Superior temporal gyrus (tissue), 1 donor: ENCODE measurements at regions not wholly inside any gene's neighbourhood (a gene's known extent, or its start where the extent isn't known, plus 50 kb on each side); places are given as distances from the start of the nearest gene placed in this dataset.

Experiments used
- DNase-seq: peaks from one replicate; pipeline ENCODE4 v3.0.0-alpha.2; 2016; ENCODE audit errors: extremely low spot score

DNA sequence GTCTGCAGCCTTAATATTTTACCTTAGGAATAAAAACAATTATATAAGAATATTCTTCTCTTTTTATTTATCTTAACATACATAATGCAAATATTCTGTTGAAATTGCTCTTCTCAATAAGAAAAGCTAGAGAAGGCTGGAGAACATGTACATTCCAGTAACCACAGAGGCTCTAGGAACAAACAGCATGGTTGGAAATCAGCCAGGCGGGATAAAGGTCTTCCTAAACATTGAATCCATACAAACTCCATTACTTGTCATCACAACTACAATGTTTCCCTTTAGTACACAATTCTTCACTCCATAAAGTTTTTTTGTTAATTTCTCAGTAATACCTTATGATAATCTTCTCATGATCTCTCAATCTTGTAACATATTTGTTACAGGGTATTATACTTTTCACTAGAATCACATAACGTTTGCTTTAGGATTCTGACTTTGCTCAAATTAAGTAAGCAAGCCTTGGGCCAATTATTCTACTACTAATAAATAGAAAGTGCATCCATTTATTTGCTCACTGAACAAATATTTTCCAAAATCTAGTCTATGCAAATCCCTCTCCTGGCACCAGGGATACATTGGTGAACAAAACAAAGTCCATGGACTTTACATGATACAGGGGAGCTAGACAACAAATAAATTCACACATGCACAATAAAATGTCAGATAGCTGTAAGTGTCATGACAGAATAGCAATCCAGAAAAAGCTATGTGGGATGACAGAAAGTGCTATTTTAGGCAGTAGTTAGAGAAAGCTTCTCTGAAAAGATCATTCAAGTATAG is 237.5 kb upstream of the TMTC1 start:
- no peak for DNase-seq

DNA sequence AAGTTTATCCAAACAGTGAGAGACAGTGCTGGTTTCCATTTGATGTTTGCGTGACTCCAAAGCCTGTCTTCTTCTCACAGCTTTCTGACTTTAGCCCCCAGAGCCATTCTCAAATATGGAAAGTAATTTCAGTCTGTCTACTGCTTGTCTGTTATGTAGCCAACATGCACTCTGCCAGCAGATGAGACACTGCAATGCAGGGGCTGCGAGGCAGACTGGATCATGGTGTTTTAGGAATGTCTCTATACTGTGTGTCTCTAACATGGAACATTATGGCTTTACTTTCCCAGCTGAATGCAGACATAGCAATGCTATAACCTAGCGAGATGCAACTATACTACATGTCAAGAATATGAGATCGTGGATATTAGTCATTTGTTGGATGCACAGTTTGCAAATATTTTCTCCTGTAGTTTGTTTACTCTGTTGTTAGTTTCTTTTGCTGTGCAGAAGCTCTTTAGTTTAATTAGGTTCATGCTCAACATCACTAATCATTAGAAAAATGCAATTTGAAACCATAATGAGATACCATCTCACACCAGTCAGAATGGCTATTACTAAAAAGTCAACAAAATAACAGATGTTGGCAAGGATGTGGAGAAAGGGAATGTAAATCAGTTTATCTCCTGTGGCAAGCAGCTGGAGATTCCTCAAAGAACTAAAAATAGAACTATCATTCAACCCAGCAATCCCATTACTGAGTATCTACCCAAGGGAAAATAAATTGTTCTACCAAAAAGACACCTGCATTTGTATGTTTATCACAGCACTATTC is 235.8 kb upstream of the TMTC1 start:
- DNase-seq, result no peak

DNA sequence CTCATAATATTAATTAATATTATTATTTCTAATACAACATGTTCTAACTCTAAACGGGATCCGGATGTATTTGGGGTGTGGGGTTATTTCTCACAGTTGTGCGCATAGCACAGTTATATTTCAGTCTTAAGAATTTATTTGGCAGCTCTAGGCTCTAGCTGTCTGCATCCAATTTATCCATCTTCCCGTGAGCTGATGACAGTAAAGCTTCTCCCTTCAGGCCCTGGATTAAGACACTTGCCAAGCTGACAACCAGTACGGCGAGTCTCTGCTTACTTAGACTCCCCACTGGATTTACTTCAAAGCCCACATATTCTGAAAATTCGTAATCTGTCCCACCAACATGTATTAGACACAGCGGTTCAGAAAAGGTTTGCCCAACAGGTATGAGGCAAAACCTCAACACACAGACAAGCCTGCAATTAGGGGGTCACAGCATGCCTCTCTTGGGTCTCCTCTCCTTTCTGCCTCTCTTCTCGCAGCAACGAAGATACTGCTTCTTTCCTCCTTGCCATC is 232.9 kb upstream of the TMTC1 start:
- DNase-seq, result no peak

DNA sequence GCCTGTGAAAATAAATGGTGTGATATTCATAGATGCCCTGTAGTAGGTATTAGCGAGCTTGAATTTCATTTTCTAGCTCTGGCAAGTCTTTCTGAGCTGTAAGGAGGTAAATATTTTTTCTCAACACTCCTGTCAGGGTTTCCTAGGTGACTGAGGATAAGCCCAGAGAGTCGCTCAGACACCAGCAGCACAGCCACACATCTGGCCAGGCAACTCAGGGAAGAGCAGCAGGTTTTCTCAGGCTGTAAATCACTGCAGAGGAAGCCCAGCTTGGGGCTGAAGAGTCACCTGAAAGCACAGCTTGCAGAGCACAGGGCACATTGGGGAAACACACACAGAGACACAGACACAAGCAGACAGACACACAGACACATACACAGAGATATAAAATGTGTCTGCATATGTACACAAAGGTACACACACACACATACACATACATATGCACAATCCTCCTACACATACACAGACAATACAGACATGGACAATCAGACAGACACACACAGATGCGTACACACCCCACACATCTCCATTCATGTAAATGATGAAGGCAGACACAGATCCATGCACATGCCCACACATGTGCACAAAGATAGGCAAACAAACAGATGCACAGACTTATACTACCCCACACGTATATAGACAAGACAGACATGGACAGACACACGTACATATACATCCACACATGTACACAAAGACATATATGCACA is 232.0 kb upstream of the TMTC1 start:
- no peak for DNase-seq

DNA sequence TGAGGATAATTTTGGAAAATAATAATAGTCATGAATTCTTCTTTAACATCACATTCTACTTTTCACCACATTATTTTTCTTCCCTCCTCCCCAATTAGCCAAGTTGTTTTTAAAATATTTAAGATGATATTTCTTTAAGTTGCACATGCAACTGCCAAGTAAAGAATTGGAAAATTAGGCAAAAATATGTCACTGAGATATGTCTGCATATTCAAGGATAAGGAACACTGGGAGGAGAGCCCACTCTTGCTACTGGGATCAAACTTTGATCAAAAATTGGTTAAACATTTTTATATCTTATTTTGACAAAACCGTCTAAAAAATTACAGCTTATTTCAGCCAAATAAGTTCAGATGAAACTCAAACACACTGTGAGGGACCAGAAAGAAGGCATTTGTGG is 231.2 kb upstream of the TMTC1 start:
- no peak for DNase-seq

DNA sequence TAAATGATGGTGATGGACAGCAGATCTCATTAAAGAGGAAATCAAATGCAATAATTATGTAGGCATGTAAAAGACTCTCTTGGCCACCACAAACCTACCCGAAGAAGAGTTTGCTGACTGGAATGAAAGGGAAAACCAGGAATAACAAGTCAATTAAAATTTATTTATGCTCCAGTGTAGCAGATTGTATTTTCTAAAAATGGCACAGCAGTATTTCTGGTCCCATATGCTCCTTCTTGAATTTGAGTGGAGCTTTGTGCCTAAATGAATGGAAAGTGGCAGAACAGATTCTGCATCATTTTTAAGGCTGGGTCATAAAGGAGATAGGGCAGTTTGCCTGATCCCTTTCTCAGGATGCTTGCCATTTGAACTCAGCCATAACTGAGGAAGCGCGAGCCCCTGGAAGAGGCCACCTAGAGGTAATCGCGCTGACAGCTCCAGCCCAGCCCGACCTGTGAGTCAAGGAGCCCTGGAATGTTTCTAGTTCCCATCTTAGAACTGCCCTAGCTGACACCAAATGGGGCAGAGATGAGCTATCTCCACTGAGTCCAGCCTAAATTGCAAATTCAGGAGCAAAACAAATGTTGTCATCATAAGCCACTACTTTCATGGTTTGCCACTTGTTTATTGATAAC is 229.2 kb upstream of the TMTC1 start:
- DNase-seq, result no peak

DNA sequence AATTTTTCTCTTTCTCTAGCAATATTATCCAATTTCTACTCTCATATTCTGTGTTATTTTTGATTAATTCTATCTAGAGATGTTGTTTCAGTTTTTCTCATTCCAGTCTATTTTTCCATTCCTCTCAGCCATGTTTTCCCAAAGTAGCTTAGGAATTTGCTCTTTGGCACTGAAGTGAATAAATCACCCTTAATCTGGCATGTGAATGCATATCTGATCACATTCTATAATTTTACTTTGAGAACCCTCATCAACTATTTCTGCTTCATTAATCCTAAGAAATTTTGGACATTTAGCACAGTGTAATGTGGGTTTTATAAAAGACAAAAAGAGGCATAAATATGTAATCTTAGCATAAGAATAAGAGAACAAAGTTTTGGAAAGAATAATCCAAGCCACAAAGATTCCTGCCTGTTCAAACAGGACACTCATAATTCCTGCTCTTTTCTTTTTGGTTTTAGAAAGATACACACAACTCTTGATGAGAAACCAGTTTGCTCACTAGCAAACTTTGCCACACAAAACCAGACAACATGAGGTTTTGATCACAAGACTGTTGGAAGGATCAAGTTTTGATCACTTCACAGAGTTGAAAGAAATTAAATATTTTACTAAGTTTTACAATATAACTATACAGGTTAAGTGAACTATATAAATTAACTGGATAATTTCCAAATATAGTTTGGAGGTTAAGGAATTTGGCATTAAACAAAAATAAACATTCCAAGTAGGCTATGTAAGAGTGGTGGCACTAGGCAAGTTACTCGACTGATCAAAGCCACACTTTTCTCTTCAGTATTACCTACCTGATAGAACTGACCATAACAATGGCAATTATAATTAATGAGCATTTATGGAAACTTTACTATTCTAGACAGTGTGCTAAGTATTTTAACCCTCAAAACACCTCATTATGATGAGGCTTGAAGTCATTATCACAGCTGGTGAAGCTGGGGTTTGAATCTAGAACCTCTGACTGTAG is 226.6 kb upstream of the TMTC1 start:
- DNase-seq, result no peak

DNA sequence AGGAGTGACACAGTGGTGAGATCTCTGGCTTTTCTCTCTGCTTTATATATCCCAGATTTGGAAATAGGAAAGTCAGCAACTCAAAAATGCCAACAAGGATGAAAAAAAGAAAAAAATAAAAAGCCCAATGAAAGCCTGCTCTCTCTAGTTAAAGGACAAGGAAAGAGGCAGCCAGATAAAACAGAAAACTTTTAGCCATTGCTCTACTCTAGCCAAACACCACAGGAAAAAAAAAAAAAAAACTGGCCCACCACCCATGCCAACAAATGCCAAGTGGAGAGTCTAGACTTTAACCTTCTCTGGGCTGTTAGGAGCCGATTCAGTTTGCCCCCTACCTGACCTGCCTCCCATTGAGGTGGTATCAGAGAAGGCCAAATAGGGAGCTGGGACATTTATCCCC is 222.3 kb upstream of the TMTC1 start:
- DNase-seq, result no peak

DNA sequence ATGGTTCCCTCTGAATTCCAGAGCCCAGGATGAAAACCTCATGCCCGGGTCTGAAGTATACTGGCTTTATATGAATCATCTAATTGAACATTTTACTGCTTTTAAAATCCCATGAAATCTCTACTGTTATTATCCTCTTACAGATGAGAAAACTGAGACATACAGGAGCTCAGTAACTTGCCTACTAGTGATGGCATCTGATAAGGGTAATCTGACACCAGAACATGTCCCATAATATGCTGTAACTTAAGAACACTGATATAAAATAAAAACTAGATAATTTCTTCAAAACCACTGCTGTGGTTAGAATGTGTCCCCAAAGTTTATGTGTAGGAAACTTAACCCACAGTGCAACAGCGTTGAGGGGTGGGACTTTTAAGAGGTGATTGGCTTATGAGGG is 219.6 kb upstream of the TMTC1 start:
- DNase-seq, result no peak

DNA sequence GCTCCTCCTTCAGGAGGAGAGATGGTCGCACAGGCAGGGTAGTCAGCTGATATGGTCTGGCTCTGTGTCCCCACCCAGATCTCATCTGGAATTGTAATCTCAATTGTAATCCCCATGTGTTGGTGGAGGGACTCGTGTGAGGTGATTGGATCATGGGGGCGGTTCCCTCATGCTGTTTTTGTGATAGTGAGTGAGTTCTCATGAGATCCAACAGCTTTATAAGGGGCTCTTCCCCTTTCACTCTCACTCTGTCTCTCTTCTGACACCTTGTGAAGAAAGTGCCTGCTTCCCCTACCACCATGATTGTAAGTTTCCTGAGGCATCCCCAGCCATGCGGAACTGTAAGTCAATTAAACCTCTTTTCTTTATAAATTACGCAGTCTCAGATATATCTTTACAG is 218.9 kb upstream of the TMTC1 start:
- DNase-seq, result no peak

DNA sequence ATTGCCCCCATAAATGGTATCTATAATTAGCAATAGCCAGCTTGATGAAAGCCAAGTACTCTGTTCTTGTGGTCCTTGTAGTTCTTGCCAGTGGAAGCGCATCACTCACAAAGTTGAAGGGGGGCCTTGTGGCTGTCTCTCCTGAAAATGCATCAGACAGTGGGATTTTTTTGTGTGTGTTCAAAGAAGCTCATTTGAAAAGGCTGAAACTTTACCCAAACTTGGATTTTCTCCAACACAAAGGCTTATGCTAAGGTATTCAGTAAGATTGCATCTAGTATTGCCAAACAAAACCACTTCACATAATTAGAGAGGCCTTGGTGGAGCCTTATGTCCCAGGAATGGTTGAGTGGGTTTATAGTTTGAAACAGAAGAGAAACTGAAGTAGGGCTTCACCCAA is 216.7 kb upstream of the TMTC1 start:
- DNase-seq, result no peak

DNA sequence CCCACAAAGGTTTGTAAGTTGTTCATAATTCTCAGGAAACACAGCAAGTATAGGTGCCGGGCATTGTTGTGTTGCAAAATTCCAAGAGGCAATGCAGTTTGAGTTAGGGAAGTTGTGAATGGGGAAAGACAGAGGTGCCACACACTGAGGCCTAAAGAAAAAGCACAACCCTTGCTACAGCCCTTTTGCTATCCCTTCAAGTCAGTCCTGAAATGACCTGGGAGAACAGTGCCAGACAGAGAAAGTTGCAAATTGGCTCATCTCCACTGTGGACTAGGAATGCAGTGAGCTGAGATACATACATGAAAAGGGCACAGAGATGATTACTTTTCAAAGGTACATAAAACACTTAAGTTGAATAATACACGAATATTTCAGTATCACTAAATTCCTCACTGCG is 213.3 kb upstream of the TMTC1 start:
- no peak for DNase-seq

DNA sequence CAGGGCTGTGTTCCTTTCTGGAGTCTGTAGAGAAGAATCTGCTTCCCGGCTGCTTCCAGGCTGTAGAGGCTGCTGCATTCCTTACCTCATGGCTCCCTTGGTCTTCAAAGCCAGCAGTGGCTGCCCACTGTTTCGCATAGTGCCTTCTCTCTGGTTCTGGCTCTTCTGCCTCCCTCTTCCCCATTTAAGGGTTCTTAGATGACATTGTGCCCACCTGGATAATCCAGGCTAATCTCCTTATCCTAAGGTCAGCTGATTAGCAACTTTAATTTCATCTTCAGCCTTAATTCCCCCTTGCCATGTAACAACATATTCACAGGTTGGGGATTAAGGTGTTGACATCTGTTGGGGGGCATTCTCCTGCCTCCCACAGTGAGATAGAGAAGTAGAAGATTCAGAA is 208.6 kb upstream of the TMTC1 start:
- no peak for DNase-seq

DNA sequence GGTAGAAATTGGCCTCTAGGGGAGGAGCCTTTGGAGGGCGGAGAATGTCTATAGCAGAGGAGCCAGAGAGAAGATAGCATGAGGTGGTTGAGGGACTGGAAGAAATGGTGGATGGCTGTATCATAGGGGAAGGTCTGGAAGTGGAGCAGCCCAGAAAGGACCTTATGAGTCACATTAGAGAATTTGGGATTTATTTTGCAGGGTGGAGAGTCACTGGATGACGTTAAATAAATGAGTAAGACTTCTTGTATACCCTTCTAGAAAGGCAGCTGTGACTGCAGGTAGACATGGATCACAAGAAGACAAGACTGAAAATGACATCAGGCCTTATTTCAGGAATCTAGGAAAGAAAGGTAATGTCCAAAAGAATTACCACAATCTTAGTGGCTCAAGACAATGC is 208.2 kb upstream of the TMTC1 start:
- no peak for DNase-seq

DNA sequence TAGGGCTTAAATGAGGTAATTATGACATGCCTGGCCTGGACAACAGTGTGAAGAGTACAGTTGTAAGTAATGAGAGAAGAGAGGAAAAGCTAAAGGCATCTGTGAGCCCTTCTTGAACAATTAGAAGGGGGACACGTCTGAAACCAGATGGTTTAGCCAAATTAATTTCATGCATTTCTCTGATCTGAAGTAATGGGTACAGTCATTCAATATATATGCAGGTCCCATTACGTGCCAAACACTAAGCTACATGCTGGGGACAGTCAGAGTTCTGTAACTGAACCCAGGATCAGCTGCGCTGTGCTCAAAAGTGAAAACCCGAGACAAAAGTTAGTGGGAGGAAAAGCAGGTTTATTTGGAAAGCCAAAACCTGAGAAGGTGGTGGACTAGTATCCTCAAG is 207.2 kb upstream of the TMTC1 start:
- DNase-seq, result no peak

DNA sequence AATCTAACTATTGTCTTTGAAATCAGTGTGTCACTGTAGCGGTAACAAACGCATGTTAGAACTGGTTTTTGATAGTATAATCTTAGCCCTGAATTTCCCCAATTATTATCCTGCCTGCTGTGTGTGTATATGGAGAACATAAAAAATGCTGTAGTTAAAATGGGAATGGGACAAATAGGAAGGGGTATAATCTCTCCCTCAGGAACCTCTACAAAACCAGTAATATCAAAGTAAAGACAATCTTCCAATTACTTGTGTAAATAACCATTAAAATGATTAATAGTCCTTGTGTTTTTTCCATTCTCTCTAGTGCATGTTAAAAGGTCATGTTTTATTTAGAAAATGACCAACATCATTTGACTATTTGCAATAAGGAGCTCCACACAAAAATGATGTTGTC is 200.1 kb upstream of the TMTC1 start:
- no peak for DNase-seq

DNA sequence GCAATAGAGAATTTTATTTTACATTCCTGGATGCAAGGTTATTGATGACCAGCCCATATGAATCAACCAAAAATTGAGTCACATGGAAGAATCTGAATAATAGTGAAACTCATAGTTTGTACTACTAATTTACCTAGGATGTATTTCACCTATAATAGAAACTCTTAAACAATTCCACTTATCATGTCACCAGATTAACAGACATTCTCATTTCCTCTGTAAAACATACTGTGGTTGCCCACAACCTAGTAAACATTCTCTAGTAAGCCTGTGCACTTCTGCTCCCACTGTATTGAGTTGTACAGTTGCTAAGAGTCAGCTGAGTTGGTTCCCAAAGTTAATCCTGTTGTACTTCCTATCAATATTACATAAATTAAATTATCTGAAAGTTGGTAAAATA is 196.6 kb upstream of the TMTC1 start:
- no peak for DNase-seq

DNA sequence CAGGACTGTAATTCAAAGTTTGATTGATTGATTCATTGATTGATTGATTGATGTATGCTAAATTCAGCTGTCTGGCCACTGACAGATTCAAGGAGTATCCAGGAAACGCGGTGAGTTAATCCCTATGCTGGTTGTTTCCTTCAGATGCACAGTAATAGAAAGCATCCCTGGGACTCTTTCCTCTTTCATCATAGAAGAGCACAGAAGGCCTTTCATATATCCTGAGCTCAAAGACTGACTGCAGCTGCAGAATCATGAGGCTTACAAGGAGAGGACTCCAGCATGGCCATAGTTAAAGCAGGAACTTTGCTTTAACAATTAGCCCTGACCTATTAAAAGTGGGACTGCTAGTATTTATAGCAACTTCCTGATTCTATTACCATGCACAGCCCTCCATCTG is 187.7 kb upstream of the TMTC1 start:
- no peak for DNase-seq

DNA sequence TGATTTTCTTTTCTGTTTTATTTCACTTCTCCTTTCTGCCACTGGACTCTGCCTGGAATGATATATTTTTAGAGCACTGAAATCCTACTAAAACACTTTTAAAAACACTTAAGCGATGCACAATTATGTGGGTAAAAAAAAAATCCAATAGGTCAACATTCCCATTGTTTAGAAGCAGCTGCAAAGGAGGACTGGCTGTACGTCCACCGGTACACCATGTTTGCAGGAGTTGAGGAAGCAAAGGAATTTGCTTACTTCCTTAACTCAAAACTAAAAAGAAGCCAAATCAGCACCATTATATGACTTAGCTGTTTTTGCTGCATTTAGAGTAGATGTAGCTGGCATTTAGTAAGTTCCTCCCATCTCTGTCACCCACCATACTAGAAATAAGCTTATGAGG is 186.8 kb upstream of the TMTC1 start:
- no peak for DNase-seq

DNA sequence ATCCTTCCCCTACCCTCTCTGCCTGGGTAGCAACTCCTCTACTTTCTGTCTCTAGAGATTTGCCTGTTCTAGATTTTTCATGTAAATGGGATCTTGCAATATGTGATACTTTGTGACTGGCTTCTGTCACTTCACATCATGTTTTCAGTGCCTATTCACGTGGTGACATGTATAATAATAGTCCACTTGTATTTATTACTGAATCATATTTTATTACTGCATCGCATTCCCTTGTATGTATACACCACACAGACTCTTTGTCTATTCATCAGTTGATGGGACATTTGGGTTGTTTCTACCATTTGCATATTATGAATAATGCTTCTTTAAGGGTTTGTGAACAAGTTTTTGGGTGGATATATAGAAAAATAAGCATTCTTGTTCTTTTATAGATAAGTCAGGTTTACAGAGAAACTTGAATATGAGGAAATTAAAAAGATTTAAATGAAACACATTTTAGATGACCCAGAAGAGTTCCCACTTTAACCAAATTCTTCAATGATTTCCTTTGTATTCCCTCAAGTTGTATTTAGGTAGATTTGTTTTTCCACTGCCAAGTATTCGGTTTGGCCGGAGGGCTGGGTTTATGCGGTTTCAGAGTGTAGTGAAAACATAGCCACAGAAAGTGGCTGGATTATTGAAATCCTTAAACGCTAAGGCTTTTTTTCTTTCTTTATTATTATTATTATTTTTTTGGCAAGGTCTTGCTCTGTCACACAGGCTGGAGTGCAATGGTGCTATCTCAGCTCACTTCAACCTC is 178.7 kb upstream of the TMTC1 start:
- no peak for DNase-seq
